ENCODE measurements at regions not wholly inside any gene's neighbourhood (a gene's known extent, or its start where the extent isn't known, plus 50 kb on each side); places are given as distances from the start of the nearest gene placed in this dataset.

DNA sequence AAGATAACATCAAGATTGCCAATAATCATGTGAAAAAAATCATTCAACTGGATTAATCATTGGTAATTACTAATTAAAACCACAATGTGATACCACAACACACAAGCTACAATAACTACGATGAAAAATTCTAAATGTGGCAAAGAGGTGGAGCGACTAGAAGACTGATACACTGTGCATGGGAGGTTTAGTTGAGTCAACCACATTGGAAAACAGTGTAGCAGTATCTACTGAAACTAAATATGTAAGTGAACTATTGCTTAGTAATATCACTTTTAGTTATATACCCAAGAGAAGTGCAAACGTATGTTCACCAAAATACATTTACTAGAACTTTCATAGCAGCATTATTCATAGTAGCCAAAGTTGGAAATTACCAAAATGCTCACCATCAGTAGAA lies 359.9 kb downstream of the ETS1 start:
- peak overlapping the region; percentile 60 for H3K27ac Mint-ChIP-seq
- DNase-seq (ENCODE audit: low spot score in 2 of 2) (no peak), ATAC-seq (peak; percentile 90)
- peaks cover 45% of the 10 kb centered on the region for H3K4me1 Mint-ChIP-seq
- peak overlapping the region; percentile 33 for H3K4me3 Mint-ChIP-seq
- peaks cover 18% of the 10 kb centered on the region for H3K36me3 Mint-ChIP-seq
- H3K9me3 Mint-ChIP-seq, result no peaks in the 10 kb centered on the region

DNA sequence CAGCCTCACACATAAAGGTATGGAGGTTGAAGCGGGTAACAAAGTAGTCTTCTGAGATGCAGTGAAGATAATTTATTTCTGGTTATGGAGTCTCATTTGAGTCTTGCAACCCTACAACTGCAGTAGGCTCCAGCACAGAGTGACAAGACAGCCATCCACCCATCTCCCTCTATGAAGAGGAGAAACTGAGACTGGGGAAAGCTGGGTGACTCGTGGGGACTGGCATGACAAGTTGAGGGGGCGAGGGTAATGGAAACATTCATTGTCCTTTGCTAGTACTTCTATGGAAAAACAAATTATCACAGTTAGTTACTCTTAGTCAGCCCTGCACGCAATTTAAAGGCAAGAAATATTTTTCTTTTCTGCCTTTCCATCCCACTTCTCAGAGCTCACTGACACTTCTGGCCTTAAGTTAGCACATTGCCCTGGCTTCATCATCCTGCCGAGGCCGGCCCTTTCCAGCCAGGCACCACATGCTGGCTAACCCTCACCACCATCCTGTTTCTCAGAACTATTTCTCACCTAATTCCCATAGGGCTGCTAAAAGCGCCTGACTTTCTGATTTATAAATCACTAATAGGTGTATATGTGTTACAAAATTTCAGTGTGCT lies 361.1 kb downstream of the ETS1 start:
- peaks cover 16% of the 10 kb centered on the region for H3K36me3 Mint-ChIP-seq
- H3K4me1 Mint-ChIP-seq, result peaks cover 32% of the 10 kb centered on the region
- no peak overlapping the region for H3K27ac Mint-ChIP-seq
- H3K4me3 Mint-ChIP-seq, result no peak overlapping the region
- DNase-seq (ENCODE audit: low spot score in 2 of 2), result no peak
- ATAC-seq, result peak; percentile 45
- H3K9me3 Mint-ChIP-seq, result no peaks in the 10 kb centered on the region

DNA sequence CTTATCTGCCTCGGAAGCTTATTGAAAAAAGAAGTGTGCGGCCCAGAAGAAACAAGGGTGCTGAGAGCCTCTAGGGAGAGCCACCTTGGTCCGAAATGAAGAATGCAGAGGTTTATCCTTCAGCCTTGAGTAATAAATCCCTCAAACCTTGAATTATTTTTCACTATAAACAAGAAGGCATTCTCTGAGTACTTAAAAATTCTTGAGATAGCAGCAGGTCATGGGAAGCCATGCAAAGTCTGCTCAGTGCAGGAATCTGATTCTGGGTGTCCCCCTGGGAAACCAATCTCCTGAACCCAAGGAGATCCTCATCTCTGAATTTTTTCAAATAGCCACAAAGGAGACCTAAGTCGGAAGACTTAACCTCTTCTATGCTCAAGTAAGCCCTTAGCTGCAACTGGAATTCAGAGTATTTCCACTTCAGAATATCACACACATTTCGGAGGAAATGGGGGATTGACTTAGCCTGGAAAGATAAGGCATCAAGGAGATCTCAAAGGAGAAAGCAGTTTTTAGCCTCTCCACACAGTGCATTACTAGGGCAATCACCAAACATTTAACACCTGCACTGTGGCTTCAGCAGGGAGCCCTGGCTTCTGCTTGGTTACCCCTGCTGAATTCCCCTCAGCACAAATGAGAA lies 365.0 kb downstream of the ETS1 start:
- H3K36me3 Mint-ChIP-seq, result peaks cover 3% of the 10 kb centered on the region
- no peak overlapping the region for H3K27ac Mint-ChIP-seq
- H3K4me1 Mint-ChIP-seq, result peaks cover 8% of the 10 kb centered on the region
- no peak for DNase-seq (ENCODE audit: low spot score in 2 of 2)
- ATAC-seq, result no peak
- H3K4me3 Mint-ChIP-seq, result no peak overlapping the region
- H3K9me3 Mint-ChIP-seq, result no peaks in the 10 kb centered on the region

- no peaks in the 10 kb centered on the region for H3K9me3 Mint-ChIP-seq
- ATAC-seq (no peak), DNase-seq (ENCODE audit: low spot score in 2 of 2) (no peak)
- no peak overlapping the region for H3K27ac Mint-ChIP-seq
- H3K4me3 Mint-ChIP-seq, result no peak overlapping the region
- no peaks in the 10 kb centered on the region for H3K36me3 Mint-ChIP-seq
- no peaks in the 10 kb centered on the region for H3K4me1 Mint-ChIP-seq
Observed at GRCh38 chr11:128219731-128220120, 367.6 kb downstream of the ETS1 start.

DNA sequence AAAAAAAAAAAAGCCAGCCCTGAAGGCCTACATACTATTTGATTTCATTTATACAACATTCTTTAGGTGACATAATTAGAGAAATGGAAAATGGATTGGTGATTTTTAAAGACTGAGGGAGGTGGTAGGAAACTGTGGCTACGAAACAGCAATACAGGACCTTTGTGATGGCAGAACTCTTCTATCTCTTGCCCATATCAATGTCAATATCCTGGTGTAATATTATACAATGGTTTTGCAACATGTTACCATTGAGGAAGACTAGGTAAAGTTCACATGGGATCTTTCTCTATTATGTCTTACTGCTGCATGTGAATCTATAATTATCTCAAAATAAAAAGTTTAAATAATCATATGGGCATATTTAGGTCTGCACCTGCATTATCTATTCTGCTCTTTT lies 371.2 kb downstream of the ETS1 start:
- no peak overlapping the region for H3K4me3 Mint-ChIP-seq
- no peaks in the 10 kb centered on the region for H3K36me3 Mint-ChIP-seq
- ATAC-seq (no peak), DNase-seq (ENCODE audit: low spot score in 2 of 2) (no peak)
- H3K27ac Mint-ChIP-seq, result no peak overlapping the region
- H3K4me1 Mint-ChIP-seq, result no peaks in the 10 kb centered on the region
- no peaks in the 10 kb centered on the region for H3K9me3 Mint-ChIP-seq

- Mint-ChIP-seq H3K9me3 (no peaks in the 10 kb centered on the region), H3K4me1 (no peaks in the 10 kb centered on the region), H3K4me3 (no peak overlapping the region), H3K27ac (no peak overlapping the region), H3K36me3 (no peaks in the 10 kb centered on the region)
- DNase-seq (ENCODE audit: low spot score in 2 of 2), result no peak
- no peak for ATAC-seq
Observed at GRCh38 chr11:128215238-128215882, 372.0 kb downstream of the ETS1 start.

- Mint-ChIP-seq H3K9me3 (no peaks in the 10 kb centered on the region), H3K4me3 (no peak overlapping the region), H3K27ac (no peak overlapping the region), H3K4me1 (no peaks in the 10 kb centered on the region), H3K36me3 (no peaks in the 10 kb centered on the region)
- ATAC-seq (no peak), DNase-seq (ENCODE audit: low spot score in 2 of 2) (no peak)
Observed at GRCh38 chr11:128214263-128214662, 373.1 kb downstream of the ETS1 start.

GRCh38 chr11:128213461-128213860 lies 373.9 kb downstream of the ETS1 start:
- no peaks in the 10 kb centered on the region for H3K36me3 Mint-ChIP-seq
- no peaks in the 10 kb centered on the region for H3K9me3 Mint-ChIP-seq
- DNase-seq (ENCODE audit: low spot score in 2 of 2), result no peak
- H3K27ac Mint-ChIP-seq, result no peak overlapping the region
- no peak overlapping the region for H3K4me3 Mint-ChIP-seq
- no peak for ATAC-seq
- peaks cover 3% of the 10 kb centered on the region for H3K4me1 Mint-ChIP-seq

GRCh38 chr11:128212324-128212723 lies 375.0 kb downstream of the ETS1 start:
- Mint-ChIP-seq H3K27ac (no peak overlapping the region), H3K4me1 (peaks cover 13% of the 10 kb centered on the region), H3K36me3 (peaks cover 6% of the 10 kb centered on the region), H3K9me3 (no peaks in the 10 kb centered on the region), H3K4me3 (no peak overlapping the region)
- DNase-seq (ENCODE audit: low spot score in 2 of 2) (no peak), ATAC-seq (no peak)

DNA sequence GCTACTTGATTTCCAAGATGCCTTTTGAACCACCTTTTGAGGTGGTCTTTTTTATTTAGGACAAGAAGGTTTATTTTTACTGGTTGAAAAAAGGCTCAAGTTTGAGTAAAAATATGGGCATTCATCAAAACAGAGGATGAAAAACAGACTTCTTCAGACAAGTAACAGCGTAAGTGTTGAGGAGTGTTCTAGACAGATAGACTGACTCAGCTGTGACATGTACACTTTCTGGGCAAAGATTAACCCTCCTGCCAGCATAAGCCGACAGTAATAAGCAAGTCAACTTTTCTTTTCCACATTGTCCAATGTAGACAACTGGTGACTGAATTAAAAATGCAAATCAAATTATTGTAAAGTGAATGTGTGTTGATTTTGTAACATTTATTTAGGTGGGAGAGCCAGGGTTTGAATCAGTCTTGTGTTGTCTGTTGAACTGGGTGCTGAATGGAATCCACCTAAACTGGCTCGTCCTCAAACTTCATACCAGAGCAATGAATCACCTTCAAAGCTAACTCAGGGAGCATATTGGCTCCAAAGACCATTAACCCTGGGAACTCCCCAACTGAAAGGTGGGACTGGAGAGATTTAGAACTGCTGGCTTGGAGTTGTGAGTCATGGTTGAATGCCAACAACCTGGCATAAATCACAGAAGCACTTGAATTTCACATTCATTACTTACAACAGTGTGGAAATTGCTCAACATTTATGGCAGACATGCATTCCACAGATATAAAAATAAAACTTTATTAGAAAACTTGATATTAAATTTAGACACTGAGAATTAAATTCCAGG lies 377.0 kb downstream of the ETS1 start:
- peaks cover 4% of the 10 kb centered on the region for H3K9me3 Mint-ChIP-seq
- peaks cover 6% of the 10 kb centered on the region for H3K36me3 Mint-ChIP-seq
- ATAC-seq (peak; percentile 34), DNase-seq (ENCODE audit: low spot score in 2 of 2) (no peak)
- no peak overlapping the region for H3K4me3 Mint-ChIP-seq
- peaks cover 13% of the 10 kb centered on the region for H3K4me1 Mint-ChIP-seq
- no peak overlapping the region for H3K27ac Mint-ChIP-seq

DNA sequence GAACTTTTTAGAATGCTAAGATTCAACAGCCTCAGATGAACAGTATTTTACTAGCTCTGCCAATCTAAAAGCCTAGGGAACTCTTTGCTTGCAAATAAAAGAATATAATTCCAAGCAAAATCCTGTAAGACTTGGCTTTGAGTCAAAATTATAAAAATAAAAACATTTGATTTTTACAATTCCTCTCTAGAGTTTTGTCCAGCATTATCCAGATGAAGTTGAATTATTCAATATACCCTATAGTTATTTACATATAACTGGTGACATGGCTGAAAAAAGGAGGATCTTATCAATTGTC lies 378.3 kb downstream of the ETS1 start:
- Mint-ChIP-seq H3K4me1 (peaks cover 13% of the 10 kb centered on the region), H3K9me3 (peaks cover 4% of the 10 kb centered on the region), H3K27ac (no peak overlapping the region), H3K4me3 (no peak overlapping the region), H3K36me3 (peaks cover 6% of the 10 kb centered on the region)
- ATAC-seq (no peak), DNase-seq (ENCODE audit: low spot score in 2 of 2) (no peak)

DNA sequence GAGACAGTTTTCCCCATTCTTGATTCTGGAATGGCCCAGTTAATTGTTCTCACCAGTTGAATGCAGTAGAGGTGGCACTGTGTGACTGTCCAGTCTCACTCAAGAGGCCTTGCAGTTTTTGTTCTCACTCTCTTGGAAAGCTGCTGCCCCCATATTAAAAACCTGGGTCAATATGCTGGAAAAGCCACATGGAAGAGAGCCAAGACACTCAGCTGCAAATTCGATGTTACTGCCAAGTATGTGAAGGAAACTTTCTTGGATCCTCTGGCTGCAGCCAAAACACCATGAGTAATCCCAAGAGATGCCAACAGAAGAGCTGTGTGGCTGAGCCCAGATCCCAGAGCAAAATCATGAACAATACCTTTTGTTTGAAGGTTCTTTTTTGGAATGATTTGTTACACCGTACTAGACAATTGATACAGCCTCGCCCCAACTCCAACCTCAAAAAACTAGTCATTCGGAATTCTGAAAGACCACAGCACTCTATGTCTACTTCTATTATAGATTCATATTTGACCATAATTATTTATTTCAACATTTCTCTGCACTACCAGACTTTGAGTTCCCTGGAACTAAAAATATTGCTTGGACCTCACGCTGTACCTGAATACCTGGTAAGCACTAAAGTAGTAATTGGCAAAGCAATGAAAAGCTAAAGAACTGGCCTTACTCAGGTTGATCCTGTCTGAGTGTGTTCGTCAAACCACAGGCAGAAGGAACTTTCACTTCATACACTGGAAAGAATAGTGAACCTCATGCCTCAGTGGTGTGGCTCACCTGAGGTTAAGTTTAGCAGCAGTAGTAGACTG lies 378.8 kb downstream of the ETS1 start:
- H3K27ac Mint-ChIP-seq, result no peak overlapping the region
- peaks cover 6% of the 10 kb centered on the region for H3K36me3 Mint-ChIP-seq
- no peak overlapping the region for H3K4me3 Mint-ChIP-seq
- H3K4me1 Mint-ChIP-seq, result peaks cover 13% of the 10 kb centered on the region
- peaks cover 4% of the 10 kb centered on the region for H3K9me3 Mint-ChIP-seq
- peak; percentile 80 for ATAC-seq
- no peak for DNase-seq (ENCODE audit: low spot score in 2 of 2)

- H3K9me3 Mint-ChIP-seq, result peaks cover 4% of the 10 kb centered on the region
- peaks cover 6% of the 10 kb centered on the region for H3K36me3 Mint-ChIP-seq
- peaks cover 13% of the 10 kb centered on the region for H3K4me1 Mint-ChIP-seq
- DNase-seq (ENCODE audit: low spot score in 2 of 2) (no peak), ATAC-seq (peak; percentile 55)
- no peak overlapping the region for H3K4me3 Mint-ChIP-seq
- no peak overlapping the region for H3K27ac Mint-ChIP-seq
Observed at GRCh38 chr11:128207861-128208321, 379.5 kb downstream of the ETS1 start.

DNA sequence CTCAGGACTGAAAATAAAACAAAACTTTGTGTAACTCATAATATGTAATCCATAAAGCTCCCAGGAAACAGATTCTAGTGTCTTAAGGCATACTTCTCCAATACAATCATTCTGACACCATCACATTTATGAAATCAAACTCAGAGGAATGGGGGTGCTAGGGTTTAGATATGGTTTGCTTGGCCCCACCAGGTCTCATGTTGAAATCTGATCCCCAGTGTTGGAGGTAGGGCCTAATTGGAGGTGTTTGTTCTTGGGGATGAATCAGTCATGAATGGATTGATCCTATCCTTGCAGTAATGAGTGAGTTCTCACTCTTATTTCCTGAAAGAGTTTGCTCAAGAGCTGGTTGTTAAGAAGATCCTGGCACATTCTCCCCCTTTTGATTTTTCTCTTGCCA lies 380.9 kb downstream of the ETS1 start:
- H3K36me3 Mint-ChIP-seq, result peaks cover 6% of the 10 kb centered on the region
- DNase-seq (ENCODE audit: low spot score in 2 of 2) (no peak), ATAC-seq (no peak)
- H3K4me1 Mint-ChIP-seq, result peaks cover 25% of the 10 kb centered on the region
- peaks cover 4% of the 10 kb centered on the region for H3K9me3 Mint-ChIP-seq
- no peak overlapping the region for H3K27ac Mint-ChIP-seq
- no peak overlapping the region for H3K4me3 Mint-ChIP-seq

- H3K27ac Mint-ChIP-seq, result no peak overlapping the region
- ATAC-seq, result no peak
- no peak for DNase-seq (ENCODE audit: low spot score in 2 of 2)
- peaks cover 6% of the 10 kb centered on the region for H3K36me3 Mint-ChIP-seq
- H3K4me1 Mint-ChIP-seq, result peaks cover 32% of the 10 kb centered on the region
- no peak overlapping the region for H3K4me3 Mint-ChIP-seq
- H3K9me3 Mint-ChIP-seq, result peaks cover 4% of the 10 kb centered on the region
Observed at GRCh38 chr11:128205796-128206195, 381.6 kb downstream of the ETS1 start.
